Suprapubic skin (tissue), 4 donors: ENCODE measurements at regions not wholly inside any gene's neighbourhood (a gene's known extent, or its start where the extent isn't known, plus 50 kb on each side); places are given as distances from the start of the nearest gene placed in this dataset.

Experiments
- DNase-seq, 2 donors: peaks; one replicate each; pipeline ENCODE4 v3.0.0-alpha.2; 2019; ENCODE audit warnings: low spot score in 2 of 2
- H3K27ac ChIP-seq: fragments of 200-600 bp; sonication (generic); one replicate; pipeline ENCODE4 v1.5.1; 2019
- H3K27me3 ChIP-seq: fragments of 200-600 bp; sonication (generic); one replicate; pipeline ENCODE4 v1.5.1; 2019
- H3K36me3 ChIP-seq: fragments of 200-600 bp; sonication (generic); one replicate; pipeline ENCODE4 v1.5.1; 2019
- H3K4me1 ChIP-seq: fragments of 200-600 bp; sonication (generic); one replicate; pipeline ENCODE4 v1.5.1; 2019
- H3K4me3 ChIP-seq: fragments of 200-600 bp; sonication (generic); one replicate; pipeline ENCODE4 v1.5.1; 2019; ENCODE audit warnings: mild to moderate bottlenecking
- H3K9me3 ChIP-seq: fragments of 200-600 bp; sonication (generic); one replicate; pipeline ENCODE4 v1.5.1; 2019
- CTCF ChIP-seq, 2 donors: fragments of 200-600 bp in 1 of 2; fragments of 450-650 bp in 1 of 2; sonication (generic) in 1 of 2; IDR thresholded peaks; one replicate each; pipeline ENCODE4 v1.5.1; 2016 to 2019; ENCODE audit warnings: antibody characterized with exemption in 2 of 2, mild to moderate bottlenecking in 1 of 2, moderate library complexity in 1 of 2
- EP300 ChIP-seq: sonication (generic); formaldehyde crosslinking; IDR thresholded peaks from one replicate; pipeline ENCODE4 v1.6.1; 2017; ENCODE audit warnings: antibody characterized with exemption
- POLR2A ChIP-seq, 2 donors: fragments of 450-650 bp; IDR thresholded peaks; one replicate each; pipeline ENCODE4 v1.6.1; 2017; ENCODE audit warnings: antibody characterized with exemption in 2 of 2, mild to moderate bottlenecking in 2 of 2, moderate library complexity in 2 of 2
- POLR2AphosphoS5 ChIP-seq, 3 donors: sonication (generic); formaldehyde crosslinking; IDR thresholded peaks; one replicate each; pipeline ENCODE4 v1.6.1; 2017; ENCODE audit warnings: antibody characterized with exemption in 3 of 3
- WGBS: methylation state at CpG from one replicate; pipeline ENCODE4 v1.1.5; 2018; 5-methylcytosine and 5-hydroxymethylcytosine counted together

- WGBS, result 70% methylated on average over 3 of the region's 3 CpGs
- no peaks in the 10 kb centered on the region for H3K9me3 ChIP-seq
- DNase-seq, result no peak
These were observed 58.2 kb upstream of the PKDCC start for GRCh38 chr2:41989501-41990180.

GRCh38 chr2:41990245-41990644 is 57.6 kb upstream of the PKDCC start:
- WGBS, result 51% methylated on average over 4 of the region's 4 CpGs
- H3K9me3 ChIP-seq, result no peaks in the 10 kb centered on the region
- TF ChIP-seq EP300 (no peak), CTCF (IDR thresholded peaks at IDR 0.05) (no peak), POLR2A (IDR thresholded peaks at IDR 0.05) (no peak), POLR2AphosphoS5 (IDR thresholded peaks at IDR 0.05) (no peak)
- no peaks in the 10 kb centered on the region for H3K27me3 ChIP-seq
- H3K4me3 ChIP-seq, result no peak overlapping the region
- no peak for DNase-seq
- H3K36me3 ChIP-seq, result no peaks in the 10 kb centered on the region
- no peaks in the 10 kb centered on the region for H3K4me1 ChIP-seq
- no peak overlapping the region for H3K27ac ChIP-seq

More at GRCh38 chr2:41989501-41990180, 58.2 kb upstream of the PKDCC start:
- H3K36me3 ChIP-seq, result no peaks in the 10 kb centered on the region
- no peaks in the 10 kb centered on the region for H3K4me1 ChIP-seq
- no peak overlapping the region for H3K27ac ChIP-seq
- no peaks in the 10 kb centered on the region for H3K27me3 ChIP-seq
- TF ChIP-seq POLR2AphosphoS5 (IDR thresholded peaks at IDR 0.05) (no peak), CTCF (IDR thresholded peaks at IDR 0.05) (no peak), EP300 (no peak), POLR2A (IDR thresholded peaks at IDR 0.05) (no peak)
- no peak overlapping the region for H3K4me3 ChIP-seq

GRCh38 chr2:41990688-41991087 is 57.1 kb upstream of the PKDCC start:
- H3K36me3 ChIP-seq, result no peaks in the 10 kb centered on the region
- DNase-seq, result no peak

GRCh38 chr2:41992056-41992642 is 55.7 kb upstream of the PKDCC start:
- no peaks in the 10 kb centered on the region for H3K9me3 ChIP-seq
- TF ChIP-seq CTCF (IDR thresholded peaks at IDR 0.05) (no peak), POLR2A (IDR thresholded peaks at IDR 0.05) (no peak), POLR2AphosphoS5 (IDR thresholded peaks at IDR 0.05) (no peak), EP300 (no peak)

More at GRCh38 chr2:41990688-41991087, 57.1 kb upstream of the PKDCC start:
- H3K27me3 ChIP-seq, result no peaks in the 10 kb centered on the region
- WGBS, result 67% methylated on average over 4 of the region's 4 CpGs
- TF ChIP-seq POLR2A (IDR thresholded peaks at IDR 0.05) (no peak), CTCF (IDR thresholded peaks at IDR 0.05) (no peak), POLR2AphosphoS5 (IDR thresholded peaks at IDR 0.05) (no peak), EP300 (no peak)
- H3K4me3 ChIP-seq, result no peak overlapping the region
- no peaks in the 10 kb centered on the region for H3K9me3 ChIP-seq
- no peaks in the 10 kb centered on the region for H3K4me1 ChIP-seq
- H3K27ac ChIP-seq, result no peak overlapping the region

GRCh38 chr2:41992671-41993434 is 55.0 kb upstream of the PKDCC start:
- TF ChIP-seq POLR2A (IDR thresholded peaks at IDR 0.05) (no peak), CTCF (IDR thresholded peaks at IDR 0.05) (no peak), EP300 (no peak), POLR2AphosphoS5 (IDR thresholded peaks at IDR 0.05) (no peak)
- no peak for DNase-seq
- WGBS, result 82% methylated on average over 12 of the region's 12 CpGs

More at GRCh38 chr2:41992056-41992642, 55.7 kb upstream of the PKDCC start:
- WGBS, result 75% methylated on average over 1 of the region's 1 CpG
- Histone ChIP-seq H3K36me3 (no peaks in the 10 kb centered on the region), H3K27me3 (no peaks in the 10 kb centered on the region), H3K4me3 (no peak overlapping the region), H3K27ac (no peak overlapping the region), H3K4me1 (no peaks in the 10 kb centered on the region)
- DNase-seq, result no peak

More at GRCh38 chr2:41992671-41993434, 55.0 kb upstream of the PKDCC start:
- H3K36me3 ChIP-seq, result no peaks in the 10 kb centered on the region
- H3K4me1 ChIP-seq, result no peaks in the 10 kb centered on the region
- H3K4me3 ChIP-seq, result no peak overlapping the region
- no peaks in the 10 kb centered on the region for H3K27me3 ChIP-seq
- no peak overlapping the region for H3K27ac ChIP-seq
- H3K9me3 ChIP-seq, result no peaks in the 10 kb centered on the region
